Nephron (organoid): ENCODE measurements at regions not wholly inside any gene's neighbourhood (a gene's known extent, or its start where the extent isn't known, plus 50 kb on each side); places are given as distances from the start of the nearest gene placed in this dataset.

ENCODE experiments used
- H3K27ac Mint-ChIP-seq, 3 experiments: 2 replicates each; pipeline ENCODE4 v1.8.0; 2020; ENCODE audit warnings: mixed read lengths in 3 of 3, mild to moderate bottlenecking in 2 of 3, moderate library complexity in 1 of 3
- H3K27me3 Mint-ChIP-seq: 2 replicates; pipeline ENCODE4 v1.8.0; 2021; ENCODE audit warnings: low read depth, mild to moderate bottlenecking, moderate library complexity, mixed read lengths
- H3K36me3 Mint-ChIP-seq: 2 replicates; pipeline ENCODE4 v1.8.0; 2020; ENCODE audit warnings: low read depth, mixed read lengths
- H3K4me1 Mint-ChIP-seq: 2 replicates; pipeline ENCODE4 v1.8.0; 2020; ENCODE audit warnings: mixed read lengths
- H3K4me3 Mint-ChIP-seq, 3 experiments: 2 replicates each; pipeline ENCODE4 v1.8.0; 2020; ENCODE audit warnings: mild to moderate bottlenecking in 3 of 3, mixed read lengths in 3 of 3, moderate library complexity in 2 of 3
- H3K9me3 Mint-ChIP-seq: 2 replicates; pipeline ENCODE4 v1.8.0; 2020; ENCODE audit warnings: mixed read lengths
- TF ChIP-seq, protein P1 (sequence below), 3 experiments: fragments of 200-600 bp; sonication (generic); IDR thresholded peaks; one replicate each; pipeline ENCODE4 v1.5.0; 2021; ENCODE audit warnings: antibody characterized with exemption in 3 of 3; ENCODE audit not compliant: unreplicated experiment in 3 of 3

DNA sequence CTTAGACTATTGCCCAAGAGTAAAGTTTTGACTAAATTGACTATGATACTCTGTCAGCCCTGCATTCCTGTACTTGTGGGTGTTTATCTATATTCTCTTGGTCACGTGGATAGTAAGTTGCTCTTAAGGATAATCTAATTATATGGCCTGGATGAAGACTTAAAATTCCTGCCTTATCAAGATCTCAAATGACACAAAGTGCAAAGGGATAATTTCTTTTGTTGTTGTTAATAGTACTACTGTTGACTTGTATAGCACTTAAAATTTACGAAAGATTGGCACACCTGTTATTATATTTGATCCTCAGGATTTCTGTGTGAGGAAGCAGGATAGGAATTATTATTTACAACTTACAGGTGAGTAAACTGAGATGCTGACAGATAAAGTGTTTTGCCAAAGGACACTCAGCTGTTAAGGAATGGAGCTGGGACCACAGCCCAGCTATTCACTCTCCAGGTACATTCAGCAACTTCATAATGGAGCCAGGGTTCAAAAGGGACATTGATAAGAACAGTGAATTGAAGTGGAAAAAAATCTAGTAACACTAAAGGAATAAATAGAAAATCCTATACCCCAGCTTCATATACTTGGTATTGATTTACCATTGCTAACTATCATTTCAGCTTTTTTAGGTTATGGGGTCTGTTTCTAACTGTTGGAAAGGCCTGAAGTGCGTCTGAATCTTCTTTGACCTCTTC, 53.4 kb upstream of the EVL start:
- no peak overlapping the region for H3K4me3 Mint-ChIP-seq
- H3K36me3 Mint-ChIP-seq = peaks cover 45% of the 10 kb centered on the region
- peak overlapping the region; percentile 13 to 63 (median 18) for H3K27ac Mint-ChIP-seq
- H3K27me3 Mint-ChIP-seq = no peaks in the 10 kb centered on the region
- peaks cover 29% of the 10 kb centered on the region for H3K4me1 Mint-ChIP-seq
- TF ChIP-seq, protein P1, sequence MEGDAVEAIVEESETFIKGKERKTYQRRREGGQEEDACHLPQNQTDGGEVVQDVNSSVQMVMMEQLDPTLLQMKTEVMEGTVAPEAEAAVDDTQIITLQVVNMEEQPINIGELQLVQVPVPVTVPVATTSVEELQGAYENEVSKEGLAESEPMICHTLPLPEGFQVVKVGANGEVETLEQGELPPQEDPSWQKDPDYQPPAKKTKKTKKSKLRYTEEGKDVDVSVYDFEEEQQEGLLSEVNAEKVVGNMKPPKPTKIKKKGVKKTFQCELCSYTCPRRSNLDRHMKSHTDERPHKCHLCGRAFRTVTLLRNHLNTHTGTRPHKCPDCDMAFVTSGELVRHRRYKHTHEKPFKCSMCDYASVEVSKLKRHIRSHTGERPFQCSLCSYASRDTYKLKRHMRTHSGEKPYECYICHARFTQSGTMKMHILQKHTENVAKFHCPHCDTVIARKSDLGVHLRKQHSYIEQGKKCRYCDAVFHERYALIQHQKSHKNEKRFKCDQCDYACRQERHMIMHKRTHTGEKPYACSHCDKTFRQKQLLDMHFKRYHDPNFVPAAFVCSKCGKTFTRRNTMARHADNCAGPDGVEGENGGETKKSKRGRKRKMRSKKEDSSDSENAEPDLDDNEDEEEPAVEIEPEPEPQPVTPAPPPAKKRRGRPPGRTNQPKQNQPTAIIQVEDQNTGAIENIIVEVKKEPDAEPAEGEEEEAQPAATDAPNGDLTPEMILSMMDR (IDR thresholded peaks at IDR 0.05; ENCODE audit: unreplicated experiment in 3 of 3) = no peak
- H3K9me3 Mint-ChIP-seq = peaks cover 2% of the 10 kb centered on the region

DNA sequence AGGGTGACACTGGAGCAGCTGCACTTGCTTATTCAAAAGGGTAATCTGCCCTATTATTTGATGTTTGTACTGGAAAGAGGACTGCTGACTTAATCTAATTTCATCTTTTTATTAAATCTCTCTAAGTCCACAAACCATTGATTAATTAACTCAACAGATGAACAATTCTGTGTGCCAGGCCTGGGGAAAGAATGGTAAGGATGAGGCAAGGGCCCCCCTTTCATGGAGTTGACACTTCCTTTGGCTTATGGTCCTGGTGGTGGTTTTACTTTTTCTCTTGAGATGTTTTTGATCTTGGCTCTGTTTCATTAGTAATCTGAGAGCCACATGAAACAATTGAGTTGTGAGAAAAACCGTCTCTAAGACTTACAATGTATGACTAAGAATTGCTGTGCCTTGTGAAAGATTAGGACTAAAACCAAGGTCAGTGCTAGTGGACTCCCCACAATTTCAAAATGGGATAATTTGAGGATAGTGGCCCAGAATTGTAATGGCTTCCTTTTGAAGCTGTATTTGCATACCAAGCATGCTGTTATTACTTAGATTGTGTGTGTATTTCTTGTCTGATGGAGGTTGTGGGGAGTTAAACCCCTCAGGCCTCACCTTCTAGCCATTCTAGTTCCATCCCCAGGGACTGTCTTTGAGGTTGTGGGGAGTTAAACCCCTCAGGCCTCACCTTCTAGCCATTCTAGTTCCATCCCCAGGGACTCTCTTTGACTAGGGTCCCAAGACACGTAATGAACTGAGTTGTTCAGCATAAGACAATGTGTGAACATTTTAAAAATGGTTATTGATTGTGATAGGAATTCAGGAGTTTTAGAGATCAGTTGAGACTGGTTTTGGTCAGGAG, 52.5 kb upstream of the EVL start:
- H3K27ac Mint-ChIP-seq = peak overlapping the region in 2 of 3 experiments; percentile 18 to 63
- no peaks in the 10 kb centered on the region for H3K27me3 Mint-ChIP-seq
- TF ChIP-seq, protein P1 (IDR thresholded peaks at IDR 0.05; ENCODE audit: unreplicated experiment in 3 of 3) = no peak
- peaks cover 37% of the 10 kb centered on the region for H3K4me1 Mint-ChIP-seq
- peaks cover 36% of the 10 kb centered on the region for H3K36me3 Mint-ChIP-seq
- no peak overlapping the region for H3K4me3 Mint-ChIP-seq
- H3K9me3 Mint-ChIP-seq = peaks cover 2% of the 10 kb centered on the region

DNA sequence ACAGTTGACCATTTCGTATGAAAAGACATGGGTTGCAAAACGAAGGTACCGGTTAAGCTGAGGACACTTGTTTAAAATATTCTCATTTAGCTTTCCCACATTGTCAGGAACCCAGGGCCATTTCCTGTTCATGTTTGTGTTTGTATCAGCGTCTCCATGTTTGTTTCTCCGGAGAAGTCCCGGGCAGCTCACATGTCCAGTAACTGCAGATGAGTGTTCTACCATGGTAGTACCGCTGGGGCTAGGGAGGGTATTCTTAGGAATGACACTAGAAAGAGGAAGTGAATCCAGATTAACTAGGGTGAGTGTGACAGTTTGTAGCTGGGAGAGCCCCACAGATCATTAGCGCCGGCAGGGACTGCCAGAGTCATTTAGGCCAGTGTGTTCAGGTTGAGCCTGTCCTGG, 50.0 kb upstream of the EVL start:
- H3K36me3 Mint-ChIP-seq = peaks cover 31% of the 10 kb centered on the region
- H3K9me3 Mint-ChIP-seq = peaks cover 2% of the 10 kb centered on the region

More for the DNA sequence above, 50.0 kb upstream of the EVL start:
- Mint-ChIP-seq H3K4me3 (no peak overlapping the region), H3K27ac (peak overlapping the region in 1 of 3 experiments; percentile 47), H3K27me3 (no peaks in the 10 kb centered on the region), H3K4me1 (peaks cover 58% of the 10 kb centered on the region)
- TF ChIP-seq, protein P1 (IDR thresholded peaks at IDR 0.05; ENCODE audit: unreplicated experiment in 3 of 3) = no peak
